Fibroblast of pulmonary artery (primary cell): ENCODE measurements at regions not wholly inside any gene's neighbourhood (a gene's known extent, or its start where the extent isn't known, plus 50 kb on each side); places are given as distances from the start of the nearest gene placed in this dataset.

Experiments used
- DNase-seq: peaks from one replicate; pipeline ENCODE4 v3.0.0-alpha.2; 2010; ENCODE audit warnings: low read depth
- H3K4me3 ChIP-seq: replicated peaks from 2 replicates; pipeline ENCODE4 v1.5.1; 2011; ENCODE audit warnings: low read depth, mild to moderate bottlenecking, control low read depth, low read length, moderate library complexity
- CTCF ChIP-seq: IDR thresholded peaks from 2 replicates; pipeline ENCODE4 v1.5.1; 2011; ENCODE audit warnings: mild to moderate bottlenecking, control low read depth, low read length, inconsistent platforms; ENCODE audit errors: missing control alignments

DNA sequence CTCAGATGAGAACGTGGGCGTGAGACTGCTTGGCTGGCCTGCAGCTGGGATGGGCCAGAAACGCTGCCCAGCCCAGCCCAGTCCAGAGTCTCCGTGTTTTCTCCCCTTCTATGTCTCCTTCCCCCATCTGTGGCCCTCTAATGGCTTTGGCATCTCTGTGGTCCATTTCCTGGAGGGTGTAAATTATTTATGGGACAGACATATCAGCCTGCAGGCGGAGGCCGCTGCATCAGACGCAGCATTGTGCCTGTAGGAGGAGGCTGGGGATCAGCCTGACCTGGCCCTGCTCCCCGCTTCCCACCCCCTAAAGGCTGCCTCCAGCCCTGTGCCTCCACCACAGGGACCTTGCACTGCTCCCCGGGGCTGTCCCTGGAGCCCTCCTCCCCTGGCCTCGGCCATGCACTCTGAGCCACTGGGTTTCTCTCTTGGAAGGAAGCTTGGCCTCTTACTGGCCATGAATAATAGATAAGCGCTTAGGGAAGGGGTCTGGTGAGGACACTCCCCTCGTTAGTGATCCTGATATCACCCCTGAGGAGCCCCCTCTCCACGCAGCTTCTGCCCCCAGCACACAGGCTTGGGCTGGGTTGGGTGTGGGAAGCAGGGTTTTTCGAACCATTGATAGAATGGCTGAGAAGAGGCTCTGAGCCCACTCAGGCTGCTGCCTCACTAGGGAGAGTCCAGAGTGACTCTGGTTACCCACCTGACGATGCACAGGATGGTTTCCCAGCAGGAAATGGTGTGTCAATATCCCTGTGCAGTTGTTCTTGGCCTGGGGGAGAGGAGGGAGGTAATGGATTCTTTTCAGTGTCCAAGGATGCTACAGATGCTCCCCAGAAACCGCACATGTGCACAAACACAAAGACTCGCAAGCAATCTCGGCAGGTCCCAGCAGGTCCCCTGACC is 185.5 kb downstream of the MYCN start:
- no peak overlapping the region for H3K4me3 ChIP-seq
- no peak for TF ChIP-seq CTCF
- DNase-seq, result no peak

GRCh38 chr2:16124881-16125613 is 184.7 kb downstream of the MYCN start:
- TF ChIP-seq CTCF, result no peak
- H3K4me3 ChIP-seq, result no peak overlapping the region
- no peak for DNase-seq

DNA sequence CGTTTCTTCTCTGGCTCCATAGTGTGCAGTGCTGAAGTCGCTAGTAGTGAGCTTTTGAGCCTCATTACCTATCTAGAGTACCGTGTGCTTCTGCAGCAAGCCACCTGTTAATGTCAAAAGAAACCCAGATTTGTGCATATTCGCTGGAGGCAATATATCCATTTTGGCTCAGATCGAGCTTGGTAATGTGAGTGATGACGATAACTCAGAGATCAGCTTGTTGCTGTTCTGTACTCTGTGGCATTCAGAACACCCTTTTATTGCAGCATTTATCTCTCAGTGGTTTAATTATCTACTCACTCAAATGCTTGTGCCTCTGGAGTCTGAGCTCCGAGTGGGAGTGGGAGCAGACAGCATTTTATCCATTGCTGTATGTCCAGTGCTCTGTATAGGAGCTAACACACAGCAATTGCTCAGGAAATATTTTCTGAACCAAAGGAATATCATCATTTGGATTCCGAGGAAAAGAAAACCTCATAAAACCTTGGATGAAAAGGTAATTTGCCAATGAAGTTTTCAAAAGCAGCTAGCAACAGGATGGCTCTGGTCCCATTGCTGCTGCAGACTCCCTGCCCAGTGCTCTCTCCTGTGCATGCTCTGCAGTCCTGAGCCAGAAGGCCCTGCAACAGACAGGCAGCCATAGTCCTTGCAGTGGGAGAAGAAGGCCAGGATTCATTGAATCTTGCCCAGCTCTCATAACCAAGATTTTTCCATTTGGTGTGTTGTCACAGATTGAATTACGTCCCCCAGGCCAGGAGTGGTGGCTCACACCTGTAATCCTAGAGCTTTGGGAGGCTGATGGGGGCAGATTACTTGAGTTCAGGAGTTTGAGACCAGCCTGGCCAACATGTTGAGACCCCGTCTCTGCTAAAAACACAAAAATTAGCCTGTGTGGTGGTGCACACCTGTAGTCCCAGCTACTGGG is 183.8 kb downstream of the MYCN start:
- TF ChIP-seq CTCF, result no peak
- DNase-seq, result no peak
- no peak overlapping the region for H3K4me3 ChIP-seq

DNA sequence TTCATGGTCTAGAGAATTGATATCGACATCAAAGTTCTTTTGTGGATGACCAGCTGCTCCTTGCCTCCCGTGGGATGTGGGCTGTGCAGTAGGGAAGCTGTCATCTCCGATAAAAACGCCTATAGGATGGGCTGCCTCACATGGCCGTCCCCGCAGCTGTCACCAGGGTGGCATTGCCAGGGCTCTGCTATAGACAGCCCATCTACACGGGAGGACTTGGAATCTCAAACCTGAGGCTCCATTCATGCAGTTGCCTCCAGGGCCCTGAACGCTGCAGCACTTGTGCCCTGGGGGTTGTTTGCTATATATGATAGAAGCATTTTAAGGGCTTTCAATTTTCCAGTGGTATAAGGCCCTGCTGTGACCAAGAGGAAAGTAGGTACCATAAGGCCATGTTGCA is 183.1 kb downstream of the MYCN start:
- TF ChIP-seq CTCF, result no peak
- no peak for DNase-seq
- no peak overlapping the region for H3K4me3 ChIP-seq

DNA sequence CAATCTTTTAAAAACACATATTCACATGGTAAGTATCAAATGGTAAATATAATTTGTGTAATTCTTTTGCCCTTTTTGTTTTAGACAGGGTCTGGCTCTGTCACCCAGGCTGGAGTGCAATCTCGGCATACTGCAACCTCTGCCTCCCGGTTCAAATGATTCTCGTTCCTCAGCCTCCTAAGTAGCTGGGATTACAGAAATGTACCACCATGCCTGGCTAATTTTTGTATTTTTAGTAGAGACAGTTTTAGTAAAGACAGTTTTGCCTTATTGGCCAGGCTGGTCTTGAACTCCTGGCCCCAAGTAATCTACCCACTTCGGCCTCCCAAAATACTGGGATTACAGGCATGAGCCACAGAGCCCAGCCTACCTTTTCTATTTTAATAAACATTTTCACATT is 182.2 kb downstream of the MYCN start:
- H3K4me3 ChIP-seq, result no peak overlapping the region
- DNase-seq, result no peak
- TF ChIP-seq CTCF, result no peak

- DNase-seq, result no peak
- no peak overlapping the region for H3K4me3 ChIP-seq
Measured at GRCh38 chr2:16121986-16122390, 181.6 kb downstream of the MYCN start.

More at GRCh38 chr2:16121986-16122390, 181.6 kb downstream of the MYCN start:
- TF ChIP-seq CTCF, result no peak
